Brain microvascular endothelial cell (primary cell): ENCODE measurements at regions not wholly inside any gene's neighbourhood (a gene's known extent, or its start where the extent isn't known, plus 50 kb on each side); places are given as distances from the start of the nearest gene placed in this dataset.
"Not testable (repeated sequence)": the region's sequence is repeated elsewhere in the genome, so short reads cannot be mapped to it uniquely, and the experiment has no call there.

Experiments
- DNase-seq: peaks from one replicate; pipeline ENCODE4 v3.0.0-alpha.2; 2020
- H3K27ac ChIP-seq: fragments of 250-450 bp; sonication (Bioruptor Pico); 2 replicates; pipeline ENCODE4 v1.5.1; 2020; ENCODE audit warnings: mild to moderate bottlenecking, moderate library complexity
- H3K27me3 ChIP-seq: fragments of 250-450 bp; sonication (Bioruptor Pico); replicated peaks from 2 replicates; pipeline ENCODE4 v1.5.1; 2020; ENCODE audit warnings: mild to moderate bottlenecking
- H3K36me3 ChIP-seq: fragments of 250-450 bp; sonication (Bioruptor Pico); replicated peaks from 2 replicates; pipeline ENCODE4 v1.5.1; 2020; ENCODE audit warnings: mild to moderate bottlenecking
- H3K4me3 ChIP-seq: 2 replicates; pipeline ENCODE4 v1.5.1; 2011; ENCODE audit warnings: low read depth, mild to moderate bottlenecking, control low read depth, low read length, moderate library complexity
- CTCF ChIP-seq: IDR thresholded peaks from 2 replicates; pipeline ENCODE4 v1.5.1; 2011; ENCODE audit warnings: low read depth, mild to moderate bottlenecking, moderate library complexity, low read length, control low read depth, inconsistent platforms; ENCODE audit errors: missing control alignments
- in situ Hi-C: cut with HindIII; loops from 2 replicates; pipeline ENCODE4 v1.10.0; 2017; ENCODE audit warnings: low sequenced_read_pairs, low pct_ligation_motif_present

- Histone ChIP-seq H3K36me3 (no peaks in the 10 kb centered on the region), H3K27ac (no peak overlapping the region), H3K27me3 (no peaks in the 10 kb centered on the region), H3K4me3 (no peak overlapping the region)
- in situ Hi-C loops: no loop called here
- TF ChIP-seq CTCF: no peak
- no peak for DNase-seq
Observed at GRCh38 chr10:32204606-32205005, 142.4 kb downstream of the EPC1 start.

GRCh38 chr10:32199714-32200394 lies 143.6 kb upstream of the KIF5B start:
- DNase-seq: no peak
- no peak for TF ChIP-seq CTCF
- H3K27me3 ChIP-seq: no peaks in the 10 kb centered on the region
- no peak overlapping the region for H3K4me3 ChIP-seq
- in situ Hi-C loops: no loop called here
- H3K36me3 ChIP-seq: no peaks in the 10 kb centered on the region
- H3K27ac ChIP-seq: no peak overlapping the region

DNA sequence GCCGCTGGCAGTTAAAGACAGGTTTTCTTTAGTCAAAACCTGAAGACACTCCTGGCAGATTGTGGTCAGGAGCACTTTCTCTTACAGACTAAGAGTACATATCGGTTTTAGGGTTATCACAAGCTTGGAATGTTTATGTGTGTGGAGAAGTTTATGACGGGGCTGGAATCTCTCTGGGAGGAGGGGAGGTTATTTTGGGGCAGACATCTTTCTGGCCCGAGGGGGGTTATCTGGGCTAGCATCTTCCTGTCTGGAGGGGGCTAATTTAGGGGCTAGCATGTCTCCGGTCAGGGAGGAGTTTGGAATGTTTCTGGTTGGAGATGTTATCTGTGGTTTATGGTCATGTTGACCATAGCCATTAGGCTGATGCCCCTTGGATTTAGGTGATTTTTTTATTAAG lies 141.2 kb upstream of the KIF5B start:
- in situ Hi-C loops: no loop called here
- no peak for DNase-seq
- no peaks in the 10 kb centered on the region for H3K27me3 ChIP-seq

GRCh38 chr10:32190890-32191491 lies 134.8 kb upstream of the KIF5B start:
- in situ Hi-C loops: no loop called here
- TF ChIP-seq CTCF: peak; percentile 47
- H3K36me3 ChIP-seq: no peaks in the 10 kb centered on the region
- no peak overlapping the region for H3K27ac ChIP-seq
- no peak for DNase-seq
- H3K4me3 ChIP-seq: no peak overlapping the region
- no peaks in the 10 kb centered on the region for H3K27me3 ChIP-seq

More for the DNA sequence above, 141.2 kb upstream of the KIF5B start:
- Histone ChIP-seq H3K27ac (no peak overlapping the region), H3K36me3 (no peaks in the 10 kb centered on the region), H3K4me3 (no peak overlapping the region)
- no peak for TF ChIP-seq CTCF

- no peak overlapping the region for H3K27ac ChIP-seq
- H3K36me3 ChIP-seq: no peaks in the 10 kb centered on the region
- no peak for DNase-seq
Observed at GRCh38 chr10:32189400-32190084, 133.3 kb upstream of the KIF5B start.

GRCh38 chr10:32188601-32189000 lies 132.4 kb upstream of the KIF5B start:
- H3K27me3 ChIP-seq, DNase-seq, H3K27ac ChIP-seq, H3K36me3 ChIP-seq, H3K4me3 ChIP-seq, in situ Hi-C loops: not testable (repeated sequence)

More at GRCh38 chr10:32189400-32190084, 133.3 kb upstream of the KIF5B start:
- H3K4me3 ChIP-seq: no peak overlapping the region
- no peak for TF ChIP-seq CTCF
- in situ Hi-C loops: no loop called here
- no peaks in the 10 kb centered on the region for H3K27me3 ChIP-seq
